DMS153 treated with DMSO at 0.1 percent for 48 hours (cell line): ENCODE measurements at regions not wholly inside any gene's neighbourhood (a gene's known extent, or its start where the extent isn't known, plus 50 kb on each side); places are given as distances from the start of the nearest gene placed in this dataset.

Experiments used
- DNase-seq: peaks from one replicate; lab custom pipeline; 2025; ENCODE audit not compliant: unreplicated experiment; lab: John Stamatoyannopoulos, UW

DNA sequence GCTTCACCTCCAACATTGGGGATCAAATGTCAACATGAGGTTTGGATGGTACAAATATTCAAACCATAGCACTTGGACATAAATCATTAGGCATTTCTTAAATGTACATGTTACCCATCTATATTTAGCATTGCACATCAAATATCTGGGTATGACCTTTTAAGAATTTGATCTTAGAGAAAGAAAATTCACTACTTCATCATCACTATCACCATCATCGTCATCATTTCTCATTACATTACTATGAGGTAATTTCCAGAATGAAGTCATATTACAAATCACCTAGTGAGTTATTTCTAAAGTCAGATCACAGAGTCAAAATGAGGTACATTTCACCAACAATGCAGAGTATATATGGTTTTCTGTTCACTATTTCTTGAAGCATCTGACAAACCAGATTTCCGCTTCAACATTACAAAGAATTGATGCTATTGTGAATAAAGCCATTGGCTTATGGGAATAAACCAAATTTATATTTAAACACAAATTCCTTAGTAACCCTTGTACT is 356.4 kb upstream of the GYPC start:
- no peak for DNase-seq

DNA sequence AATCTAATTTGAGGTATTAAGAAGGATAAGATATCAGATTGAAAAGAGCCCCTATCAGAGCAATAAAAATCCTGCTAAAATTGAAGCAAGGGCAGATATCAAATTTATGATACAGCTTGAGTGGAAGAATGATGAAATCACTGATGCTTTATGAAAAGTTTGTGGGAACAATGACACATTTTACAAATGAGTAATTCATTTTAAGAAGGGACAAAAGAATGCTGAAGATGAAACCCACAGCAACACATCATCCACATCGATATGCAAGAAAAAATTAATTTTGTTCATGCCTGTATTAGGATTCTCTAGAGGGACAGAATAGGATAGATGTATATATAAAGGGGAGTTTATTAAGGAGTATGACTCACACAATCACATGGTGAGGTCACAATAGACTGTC is 355.6 kb upstream of the GYPC start:
- DNase-seq, result no peak

DNA sequence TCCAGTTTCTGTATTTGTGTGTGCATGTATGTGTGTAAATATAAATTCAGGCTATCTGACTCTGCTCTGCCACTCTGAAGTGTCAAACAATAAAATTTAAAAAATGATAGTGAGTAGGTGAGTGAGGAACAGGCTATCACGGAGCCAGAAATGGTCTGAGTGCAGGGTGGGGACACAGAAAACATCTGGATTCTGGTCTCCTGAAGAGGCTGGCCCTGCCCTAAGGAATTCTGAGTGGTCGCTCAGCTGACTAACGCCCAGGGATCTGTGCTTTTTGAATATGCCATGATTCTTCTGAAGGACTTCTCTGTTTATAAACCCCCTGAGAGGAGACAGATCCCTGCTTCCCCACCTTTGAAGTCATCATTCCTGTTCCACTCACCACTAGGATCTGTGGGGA is 353.9 kb upstream of the GYPC start:
- DNase-seq, result no peak

DNA sequence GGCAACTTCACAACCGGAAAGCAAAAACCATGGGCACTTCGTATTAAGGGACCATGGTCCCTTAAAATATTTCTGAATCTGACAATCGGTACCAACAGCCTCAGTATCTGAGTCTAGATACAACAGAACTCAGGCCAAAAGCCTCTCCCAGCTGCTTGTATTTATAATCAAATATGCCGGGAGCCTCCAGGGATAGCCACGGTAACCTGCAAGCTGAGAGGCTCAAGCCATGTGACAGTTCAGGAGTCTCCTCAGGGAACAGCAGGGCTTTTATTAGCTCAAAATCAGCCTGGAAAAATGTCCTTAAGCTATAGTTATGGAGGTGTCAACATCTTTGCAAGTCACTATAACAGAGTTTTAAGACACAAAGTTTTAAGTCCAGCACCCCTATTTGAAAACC is 352.8 kb upstream of the GYPC start:
- DNase-seq, result no peak

DNA sequence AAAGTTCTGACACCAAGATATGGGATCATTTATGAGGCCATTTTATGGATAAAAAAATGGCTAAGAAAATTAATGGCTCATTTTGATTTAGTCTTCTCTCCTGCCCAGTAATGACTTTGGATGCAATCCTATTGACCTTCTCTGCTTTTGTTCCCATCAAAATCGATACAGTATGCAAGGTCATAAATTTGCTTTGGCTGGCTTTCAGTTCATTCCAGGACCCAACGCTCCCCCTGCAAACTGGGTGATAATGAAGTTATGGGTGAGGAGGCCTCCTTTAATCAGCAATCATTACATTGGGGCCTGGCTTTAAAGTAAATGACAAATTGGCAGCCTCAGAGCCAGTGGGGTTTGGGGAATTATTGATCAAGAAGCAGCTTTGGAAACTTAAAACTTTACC is 351.8 kb upstream of the GYPC start:
- DNase-seq, result no peak

DNA sequence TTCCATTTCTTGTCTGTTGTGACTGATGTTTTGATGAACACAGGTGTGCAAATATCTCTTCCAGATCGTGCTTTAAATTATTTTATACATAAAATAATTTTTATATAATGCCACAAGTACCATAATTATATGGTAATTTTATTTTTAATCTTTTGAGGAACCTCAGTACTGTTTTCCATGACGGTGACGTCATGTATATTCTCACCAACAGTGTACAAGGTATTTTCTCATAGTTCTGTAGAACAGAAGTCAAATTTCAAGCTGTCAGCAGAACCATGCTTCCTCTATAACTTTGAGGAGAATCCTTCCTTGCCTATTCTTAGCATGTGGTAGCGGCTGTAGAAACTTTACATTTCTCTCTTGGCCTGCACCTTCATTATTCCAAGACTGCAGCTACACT is 349.4 kb upstream of the GYPC start:
- DNase-seq, result no peak

DNA sequence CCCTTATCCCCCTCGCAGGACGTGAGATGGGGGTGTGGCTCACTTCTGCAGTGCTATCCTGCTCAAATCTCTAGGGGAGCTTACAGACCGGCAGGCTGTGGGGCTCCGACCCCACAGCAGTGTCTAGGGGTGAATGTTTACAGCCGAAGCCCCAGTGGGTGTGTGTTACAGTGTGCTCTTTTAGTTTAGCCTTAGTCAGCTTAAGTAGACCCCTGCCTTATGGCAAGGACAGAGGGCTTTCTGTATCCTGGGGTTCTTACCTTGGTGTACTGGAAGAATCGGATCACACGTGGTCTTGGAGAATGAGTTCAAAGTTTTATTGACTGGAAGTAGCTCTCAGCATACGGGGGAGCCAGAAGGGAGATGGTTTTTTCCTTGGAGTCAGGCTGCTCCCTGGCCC is 348.2 kb upstream of the GYPC start:
- no peak for DNase-seq

DNA sequence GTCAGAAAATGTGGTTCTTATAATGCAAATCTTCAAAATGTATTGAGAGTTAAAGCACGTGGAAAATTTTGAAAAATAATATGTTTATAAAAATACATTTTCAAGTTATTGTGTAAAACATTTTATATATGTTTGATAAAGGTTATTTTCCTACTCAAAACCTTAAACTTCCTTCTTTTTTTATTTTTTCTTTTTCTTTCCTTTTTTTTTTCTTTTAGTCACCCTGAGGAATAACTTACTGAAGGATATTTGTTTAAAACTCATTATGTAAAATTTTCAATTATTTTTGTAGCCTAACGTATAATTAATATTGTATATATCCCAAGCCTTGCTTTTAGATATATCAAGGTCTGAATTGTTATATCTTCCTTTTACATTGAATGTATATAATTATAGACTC is 346.8 kb upstream of the GYPC start:
- no peak for DNase-seq

DNA sequence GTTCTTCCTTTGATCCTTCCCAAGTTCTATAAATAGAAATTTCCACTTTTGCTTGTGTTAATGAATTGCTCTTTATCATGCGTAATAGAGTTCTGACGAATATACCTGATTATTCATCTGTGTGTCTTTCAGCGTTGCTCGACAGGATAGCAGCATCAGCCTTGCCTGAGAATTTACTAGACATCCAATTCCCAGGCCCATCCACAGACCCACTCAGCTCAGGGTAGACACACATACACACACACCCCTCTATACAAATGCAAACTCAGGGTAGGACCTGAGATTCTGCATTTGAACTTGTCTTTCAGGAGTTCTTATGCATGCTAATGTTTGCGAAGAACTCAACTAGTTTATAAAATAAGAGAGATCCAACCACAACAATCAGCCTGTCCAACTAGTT is 343.4 kb upstream of the GYPC start:
- DNase-seq, result no peak

DNA sequence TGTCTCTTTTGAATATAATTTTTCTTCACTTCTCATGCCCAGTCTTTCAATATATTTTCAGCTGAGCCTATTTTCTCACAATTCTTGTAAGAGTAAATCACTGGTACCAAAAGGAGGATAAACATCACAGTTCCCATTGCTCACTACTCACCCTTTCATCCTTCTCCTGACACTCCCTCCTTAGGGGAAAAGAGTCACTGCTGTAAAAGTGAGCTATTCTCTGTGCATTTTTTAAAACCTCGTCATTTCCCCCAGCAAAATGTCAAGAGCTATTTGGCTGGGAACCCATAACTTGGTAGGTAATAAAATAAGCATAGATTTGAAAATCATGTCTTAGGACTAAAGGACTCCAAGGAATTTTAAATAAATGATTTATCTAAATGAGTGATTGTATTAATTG is 340.1 kb upstream of the GYPC start:
- DNase-seq, result no peak

DNA sequence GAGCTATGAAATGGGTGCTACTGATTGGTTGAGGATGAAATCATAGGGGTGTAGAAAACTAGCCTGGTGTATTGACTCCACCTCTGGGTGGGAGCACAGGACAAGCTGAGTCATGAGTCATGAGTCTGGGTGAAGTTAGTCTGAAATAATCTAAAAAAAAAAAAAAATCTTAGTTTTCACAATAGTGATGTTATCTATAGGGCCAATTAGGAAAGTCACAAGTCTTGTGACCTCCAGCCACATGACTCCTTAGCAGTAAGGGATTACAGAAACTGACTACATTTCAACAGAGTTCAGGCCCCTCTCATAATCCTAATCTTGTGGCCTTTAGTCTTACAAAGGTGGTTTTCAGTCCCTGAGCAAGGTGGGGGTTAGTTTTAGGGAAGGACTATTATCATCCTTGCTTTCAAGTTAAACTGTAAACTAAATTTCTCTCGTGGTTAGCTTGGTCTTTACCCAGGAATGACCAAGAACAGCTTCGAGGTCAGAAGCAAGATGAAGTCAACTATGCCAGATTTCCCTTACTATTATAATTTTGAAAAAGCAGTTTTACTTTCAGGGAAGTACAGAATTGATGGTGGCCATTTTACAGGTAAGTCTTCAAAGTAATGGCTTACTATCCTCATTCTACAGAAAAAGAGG is 338.0 kb upstream of the GYPC start:
- DNase-seq, result no peak

DNA sequence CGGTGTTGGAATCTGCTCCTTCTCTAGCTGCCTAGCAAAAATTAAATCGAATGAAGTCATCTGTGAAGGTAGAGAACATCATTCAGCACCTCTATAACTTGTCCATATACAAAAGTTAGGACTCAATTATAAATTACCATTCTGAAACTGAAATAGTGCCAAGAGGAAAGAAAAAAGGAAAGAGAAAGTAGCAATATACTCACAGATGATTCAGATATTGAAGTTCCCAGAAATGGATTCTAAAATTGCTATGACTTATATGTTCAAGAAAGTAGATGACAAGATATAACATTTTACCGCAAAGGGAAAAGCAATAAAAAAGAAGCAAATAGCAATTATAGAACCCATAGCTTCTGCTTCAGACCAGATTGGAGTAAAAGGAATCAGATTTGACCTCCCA is 333.6 kb upstream of the GYPC start:
- no peak for DNase-seq

DNA sequence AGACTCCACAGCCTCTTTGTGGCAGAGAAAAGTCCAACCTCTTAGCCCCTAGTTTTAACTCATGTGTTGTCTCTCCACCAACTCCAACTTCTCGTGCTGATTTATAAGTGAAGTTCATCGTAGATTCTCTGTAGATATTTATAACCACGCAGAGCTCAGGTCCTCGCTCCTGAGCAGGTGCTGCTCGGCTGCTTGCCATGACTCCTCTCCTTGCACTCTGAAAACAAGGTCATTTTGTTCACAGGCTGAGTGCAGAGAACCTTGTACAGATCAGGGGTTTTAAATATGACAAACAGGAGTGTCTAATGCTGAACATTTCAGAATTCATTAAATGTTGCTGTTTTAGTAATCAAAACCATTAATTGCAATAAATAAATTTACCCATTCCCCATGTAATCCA is 330.8 kb upstream of the GYPC start:
- DNase-seq, result no peak

DNA sequence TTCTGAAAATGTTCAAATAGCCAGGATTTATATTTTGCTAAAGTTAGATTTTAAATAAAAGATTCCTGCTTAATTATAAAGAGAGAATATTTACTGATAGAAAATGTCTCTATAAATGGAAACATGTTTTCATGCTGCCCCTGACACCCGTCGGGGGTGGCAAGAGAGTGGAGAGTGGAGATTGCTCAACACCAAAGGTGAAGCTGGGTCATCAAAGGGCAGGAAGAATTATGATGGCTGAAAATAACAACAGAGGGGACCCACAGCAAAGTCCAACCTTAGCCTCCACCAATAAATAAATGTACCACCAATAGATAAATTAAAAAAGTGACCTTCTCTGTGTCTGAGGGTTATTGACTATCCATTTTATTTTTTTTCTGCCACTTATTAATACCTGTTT is 326.8 kb upstream of the GYPC start:
- DNase-seq, result no peak

DNA sequence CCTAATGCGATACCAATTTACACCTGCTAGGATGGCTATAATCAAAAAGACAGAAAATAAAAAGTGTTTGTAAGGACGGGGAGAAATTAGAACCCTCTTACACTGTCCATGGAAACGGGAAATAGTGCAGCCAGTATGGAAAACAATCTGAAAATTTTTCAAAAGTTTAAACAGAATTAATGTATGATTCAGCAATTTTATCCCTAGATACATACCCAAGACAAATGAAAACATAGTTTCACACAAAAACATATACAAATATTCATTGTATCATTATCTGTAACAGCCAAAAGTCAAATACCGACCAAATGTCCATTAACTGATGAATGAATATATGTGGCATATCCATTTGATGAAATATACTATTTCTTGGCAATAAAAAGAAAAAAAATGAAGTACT is 313.5 kb upstream of the GYPC start:
- no peak for DNase-seq

DNA sequence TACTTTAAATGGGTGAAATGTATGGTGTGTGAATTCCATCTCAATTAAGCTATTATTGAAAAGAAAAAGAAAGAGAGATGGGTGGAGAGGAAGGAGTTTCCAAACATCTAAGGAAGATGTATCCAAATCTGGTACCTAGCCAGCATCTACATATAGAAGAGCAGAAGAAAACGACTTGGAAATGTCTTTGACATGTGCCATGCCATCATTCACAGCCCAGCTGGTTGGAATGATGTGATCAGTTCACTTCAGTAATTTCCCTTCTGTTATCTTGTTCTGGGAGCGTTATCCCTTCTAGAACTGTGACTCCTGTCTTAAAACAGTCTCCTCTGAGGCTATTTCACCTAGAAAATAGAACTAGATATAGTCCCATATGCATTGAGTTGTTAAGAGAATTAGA is 312.8 kb upstream of the GYPC start:
- no peak for DNase-seq

DNA sequence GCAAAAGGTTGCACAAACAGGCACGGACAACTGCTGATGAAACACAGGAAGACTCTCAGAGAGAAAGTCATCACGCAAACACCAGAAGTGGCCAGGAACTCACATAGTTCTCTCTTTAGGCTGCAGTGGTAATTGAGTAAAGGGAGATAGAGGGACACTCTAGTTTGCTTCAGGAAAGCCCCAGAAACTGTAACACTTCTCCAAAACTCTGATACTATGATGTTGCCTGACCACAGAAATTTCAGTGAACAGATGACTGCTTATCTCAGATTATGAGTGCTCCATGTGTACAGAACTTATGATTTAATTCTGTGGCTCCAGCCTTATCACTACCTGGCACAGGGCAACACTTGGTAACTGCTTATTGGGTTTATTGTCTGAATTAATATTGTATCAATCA is 311.5 kb upstream of the GYPC start:
- DNase-seq, result no peak

DNA sequence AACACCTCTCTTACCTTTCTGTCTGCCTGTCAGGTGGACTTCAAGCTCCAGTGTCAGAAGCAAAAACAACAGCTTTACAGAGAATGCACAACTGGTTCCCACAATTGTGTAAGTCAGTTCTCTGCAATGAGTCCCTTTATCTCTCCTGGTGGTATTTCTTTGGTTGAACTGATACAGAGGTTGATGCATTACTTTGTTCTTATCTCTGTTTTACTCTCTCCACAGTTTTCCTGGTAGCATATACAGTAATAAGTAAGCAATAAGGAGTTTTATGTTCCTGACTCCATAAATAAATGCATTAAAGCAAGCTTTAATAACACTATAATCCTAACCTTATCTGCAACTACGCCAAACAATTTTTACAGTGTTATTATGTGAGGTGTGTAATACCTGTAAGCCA is 310.3 kb upstream of the GYPC start:
- DNase-seq, result no peak

DNA sequence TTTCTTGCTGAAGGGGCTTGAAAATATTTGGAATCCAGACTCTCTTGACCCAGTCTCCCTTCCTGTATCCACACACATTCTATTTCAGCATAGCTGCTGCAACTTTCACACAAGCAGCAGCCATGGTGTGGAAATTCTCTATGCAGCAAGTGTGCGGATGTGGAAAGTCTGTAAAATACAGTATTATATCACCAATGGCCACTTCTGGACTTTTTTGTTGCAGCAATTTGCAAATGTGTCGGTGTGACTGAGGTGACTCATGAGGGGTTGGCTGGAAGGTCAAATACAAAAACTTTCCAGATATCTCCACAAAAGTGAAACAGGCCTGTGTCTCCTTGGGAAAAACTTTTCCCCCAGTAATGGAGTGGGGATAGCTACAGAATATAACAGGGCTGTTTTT is 299.3 kb upstream of the GYPC start:
- no peak for DNase-seq

DNA sequence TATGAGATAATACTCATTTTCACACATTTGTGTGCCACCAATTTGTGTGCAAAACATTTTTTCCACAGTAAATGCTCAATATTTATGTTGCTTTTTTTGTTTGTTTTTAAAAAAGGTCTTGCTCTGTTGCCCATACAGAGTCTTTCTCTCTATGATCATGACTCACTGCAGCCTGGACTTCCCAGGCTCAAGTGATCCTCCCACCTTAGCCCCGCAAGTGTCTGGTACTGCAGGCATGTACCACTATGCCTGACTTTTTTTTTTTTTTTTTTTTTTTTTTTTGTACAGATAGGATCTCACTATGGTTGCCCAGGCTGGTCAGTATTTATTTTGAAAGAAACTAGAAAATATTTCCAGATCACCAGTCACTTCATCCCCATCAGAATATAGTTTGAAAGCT is 297.8 kb upstream of the GYPC start:
- DNase-seq, result no peak

DNA sequence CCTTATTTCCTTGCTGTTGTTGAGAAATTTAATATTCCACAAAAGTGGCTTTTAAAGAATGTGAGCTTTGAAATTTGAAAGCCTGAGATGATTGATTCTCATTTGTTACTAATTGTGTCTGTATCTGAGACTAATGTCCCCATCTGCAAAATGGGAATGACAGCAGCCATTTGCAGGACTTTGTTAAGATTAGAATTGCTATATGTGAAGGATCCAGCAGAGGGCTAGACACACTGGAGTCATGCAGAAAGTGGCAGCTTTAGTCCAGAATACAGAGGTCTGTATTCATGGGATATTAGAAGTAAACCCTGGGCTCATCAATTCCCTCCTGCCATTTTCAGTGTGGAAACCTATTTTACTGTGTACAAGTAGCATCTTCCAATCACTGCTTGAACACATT is 296.5 kb upstream of the GYPC start:
- DNase-seq, result no peak

DNA sequence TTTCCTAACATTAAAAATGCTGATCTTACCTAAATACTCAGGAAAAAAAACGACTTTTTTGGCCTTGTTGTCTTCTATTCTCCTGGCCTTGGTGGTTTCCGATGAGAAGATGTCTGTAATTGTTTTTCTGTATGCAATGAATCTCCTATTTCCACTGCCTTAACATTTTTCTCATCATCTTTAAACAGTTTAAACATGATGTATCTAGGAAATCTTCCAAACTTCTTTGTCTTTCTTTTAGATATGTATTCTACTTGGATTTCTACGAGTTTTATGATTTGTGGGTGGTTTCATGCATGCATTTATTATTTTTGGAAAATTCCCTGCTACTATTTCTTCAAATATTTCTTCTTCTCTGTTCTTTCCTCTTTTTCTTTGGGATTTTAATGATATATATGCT is 288.6 kb upstream of the GYPC start:
- no peak for DNase-seq

DNA sequence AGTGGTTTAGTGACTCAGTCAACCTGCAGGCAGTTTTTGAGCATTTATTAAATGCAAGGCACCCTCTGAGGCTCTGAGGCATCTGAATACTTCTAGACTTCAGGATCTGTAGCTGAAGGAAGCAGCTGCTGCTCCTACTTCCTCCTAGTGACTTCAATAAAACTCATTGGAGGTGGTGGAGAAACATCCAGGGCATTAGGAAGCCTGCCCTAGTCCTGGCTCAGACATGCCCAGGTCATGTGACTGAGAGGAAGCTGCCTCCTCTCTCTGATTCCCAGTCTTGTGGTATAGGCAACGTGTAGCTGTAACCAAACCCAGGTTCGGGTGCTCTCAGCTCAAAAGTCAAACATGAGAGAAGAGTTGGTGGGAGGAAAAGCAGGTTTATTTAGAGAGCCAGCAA is 287.2 kb upstream of the GYPC start:
- no peak for DNase-seq

DNA sequence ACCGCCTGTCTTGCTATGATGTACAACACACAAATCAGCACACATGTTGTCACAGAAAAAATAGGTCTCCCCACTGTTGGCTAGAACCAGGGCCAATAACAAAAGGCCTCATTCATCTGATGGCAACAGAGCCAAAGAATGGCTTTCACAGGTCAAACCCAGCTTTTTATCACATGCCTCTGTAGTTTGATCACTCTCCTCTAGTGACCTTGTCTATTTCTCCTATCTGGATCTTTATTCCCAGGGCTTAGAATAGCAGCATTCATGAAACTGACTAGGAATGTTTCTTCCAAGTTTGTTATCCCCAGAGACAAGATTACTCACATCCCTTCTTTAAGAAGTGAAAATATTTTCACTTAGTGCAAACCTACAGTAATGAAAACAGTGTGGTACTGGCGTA is 285.8 kb upstream of the GYPC start:
- DNase-seq, result no peak
